GM21447 (cell line): ENCODE measurements at regions not wholly inside any gene's neighbourhood (a gene's known extent, or its start where the extent isn't known, plus 50 kb on each side); places are given as distances from the start of the nearest gene placed in this dataset.
"Not testable (repeated sequence)": the region's sequence is repeated elsewhere in the genome, so short reads cannot be mapped to it uniquely, and the experiment has no call there.

Source experiments
- ATAC-seq: cut with Tn5 transposase; IDR thresholded peaks from one replicate; pipeline ENCODE4 v1.9.1; 2021; ENCODE audit not compliant: unreplicated experiment

DNA sequence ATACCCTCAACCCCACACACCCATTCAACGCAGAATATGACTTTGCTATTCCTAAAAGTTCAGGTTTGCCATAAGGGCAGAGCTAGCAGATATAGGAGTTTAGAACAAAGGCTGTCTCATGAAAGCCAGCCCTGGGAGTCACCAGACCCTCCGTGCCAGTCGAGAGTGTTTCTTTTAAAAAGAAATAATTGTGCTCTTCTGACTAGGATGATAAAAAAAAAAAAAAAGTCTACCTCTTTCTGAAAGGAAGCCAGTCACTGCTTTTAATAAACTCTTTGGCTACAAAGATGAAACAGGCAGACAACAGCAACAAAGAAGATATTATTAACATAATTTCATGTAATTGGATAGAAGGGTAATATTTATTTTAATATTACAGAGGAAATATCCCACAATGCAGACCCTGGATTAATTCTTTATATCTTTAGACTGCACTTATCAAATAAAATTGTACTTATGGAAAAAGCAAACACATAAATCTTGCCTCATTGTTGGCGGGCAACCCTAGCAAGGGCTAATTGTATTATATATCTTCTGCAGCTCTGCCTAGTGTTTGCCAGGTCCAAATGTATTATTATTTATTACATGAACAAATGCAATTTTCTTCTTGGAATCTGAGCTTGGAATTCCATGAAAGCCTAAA lies 277.5 kb upstream of the DYNLRB2 start:
- ATAC-seq: no peak

DNA sequence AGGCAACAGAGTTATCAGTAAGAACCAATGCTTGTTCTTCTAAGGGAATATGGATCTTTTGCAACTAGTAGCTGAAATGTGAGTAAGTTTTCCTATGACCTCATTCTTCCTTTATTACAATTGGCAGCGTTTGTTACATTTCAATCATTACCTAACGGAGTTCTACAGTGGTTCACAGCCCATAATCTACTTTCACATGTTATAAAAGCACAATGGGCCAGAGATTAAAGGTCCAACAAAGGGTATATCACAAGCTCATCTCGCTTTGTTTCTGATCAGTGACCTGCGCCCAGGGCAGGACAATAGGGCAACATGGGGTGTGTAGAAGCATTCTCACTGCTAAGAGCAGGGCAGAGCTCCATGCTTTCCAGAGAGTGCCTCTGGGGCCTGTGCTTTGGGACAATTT lies 279.9 kb upstream of the DYNLRB2 start:
- ATAC-seq: no peak

DNA sequence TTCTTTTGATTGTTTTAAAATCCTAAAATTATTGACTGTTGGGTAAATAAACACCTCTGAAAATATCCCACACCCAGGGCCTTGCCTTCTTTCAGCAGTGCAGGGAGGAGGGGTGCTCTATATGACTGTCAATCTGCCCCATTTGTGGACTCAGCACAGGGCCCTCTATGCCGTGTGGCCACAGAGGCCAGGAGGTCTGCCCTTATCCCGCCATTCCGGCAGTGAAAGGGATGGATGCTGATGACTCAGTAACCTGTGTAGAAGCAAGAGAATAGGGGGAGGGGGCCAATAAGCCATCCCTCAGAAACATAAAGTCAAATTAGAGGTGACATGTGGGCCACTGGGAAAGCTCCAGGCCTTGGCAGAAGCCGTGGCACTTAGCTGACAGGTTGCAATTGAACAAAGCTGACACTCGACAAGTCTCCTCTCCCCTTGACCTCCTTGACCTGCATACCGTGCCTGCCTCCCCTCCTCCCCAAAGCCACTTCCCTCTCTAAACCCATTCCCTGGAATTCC lies 281.4 kb upstream of the DYNLRB2 start:
- ATAC-seq: no peak

DNA sequence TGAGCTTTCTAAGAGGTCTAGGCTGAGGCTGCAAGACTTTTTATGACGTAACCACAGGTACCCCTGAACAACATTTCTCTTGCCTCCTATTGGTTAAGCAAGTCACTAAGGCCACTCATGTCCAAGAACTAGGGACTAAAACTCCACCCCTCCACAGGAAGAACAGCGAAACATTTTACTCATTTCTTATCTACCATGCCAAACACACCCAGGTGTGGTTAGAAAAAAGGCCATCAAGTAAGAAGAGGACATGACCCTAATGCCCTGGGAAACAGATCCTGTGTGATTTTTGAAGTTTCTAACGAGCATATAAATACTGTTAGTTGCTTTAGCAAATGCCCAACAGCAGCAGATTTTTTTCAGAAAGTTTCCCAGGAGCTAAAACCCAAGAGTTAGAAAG lies 282.4 kb upstream of the DYNLRB2 start:
- ATAC-seq: no peak

GRCh38 chr16:80254970-80255369 lies 285.8 kb upstream of the DYNLRB2 start:
- ATAC-seq: no peak

GRCh38 chr16:80253741-80254140 lies 287.1 kb upstream of the DYNLRB2 start:
- no peak for ATAC-seq

DNA sequence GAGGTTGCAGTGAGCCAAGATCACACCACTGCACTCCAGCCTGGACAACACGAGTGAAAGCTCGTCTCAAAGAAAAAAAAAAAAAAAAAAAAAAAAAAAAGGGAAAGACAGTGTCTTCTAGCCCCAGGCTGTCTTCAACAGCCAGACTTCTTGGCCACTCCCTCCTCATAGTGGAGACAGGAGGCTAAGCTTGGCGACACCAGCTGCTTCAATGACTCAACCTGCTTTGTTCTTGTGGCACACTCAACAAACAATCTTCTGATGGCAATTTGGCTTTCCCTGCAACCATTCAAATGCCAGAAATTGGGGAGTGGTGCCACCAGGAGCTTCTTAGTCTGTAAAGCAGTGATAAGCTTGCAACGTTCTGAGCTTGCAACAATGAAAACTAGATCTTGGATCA lies 290.4 kb upstream of the DYNLRB2 start:
- no peak for ATAC-seq

DNA sequence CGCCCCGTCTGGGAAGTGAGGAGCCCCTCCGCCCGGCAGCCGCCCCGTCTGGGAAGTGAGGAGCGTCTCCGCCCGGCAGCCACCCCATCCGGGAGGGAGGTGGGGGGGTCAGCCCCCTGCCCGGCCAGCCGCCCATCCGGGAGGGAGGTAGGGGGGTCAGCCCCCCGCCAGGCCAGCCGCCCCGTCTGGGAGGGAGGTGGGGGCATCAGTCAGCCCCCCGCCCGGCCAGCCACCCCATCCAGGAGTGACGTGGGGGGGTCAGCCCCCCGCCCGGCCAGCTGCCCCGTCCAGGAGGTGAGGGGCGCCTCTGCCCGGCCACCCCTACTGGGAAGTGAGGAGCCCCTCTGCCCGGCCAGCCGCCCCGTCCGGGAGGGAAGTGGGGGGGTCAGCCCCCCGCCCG lies 297.5 kb upstream of the DYNLRB2 start:
- ATAC-seq: not testable (repeated sequence)

DNA sequence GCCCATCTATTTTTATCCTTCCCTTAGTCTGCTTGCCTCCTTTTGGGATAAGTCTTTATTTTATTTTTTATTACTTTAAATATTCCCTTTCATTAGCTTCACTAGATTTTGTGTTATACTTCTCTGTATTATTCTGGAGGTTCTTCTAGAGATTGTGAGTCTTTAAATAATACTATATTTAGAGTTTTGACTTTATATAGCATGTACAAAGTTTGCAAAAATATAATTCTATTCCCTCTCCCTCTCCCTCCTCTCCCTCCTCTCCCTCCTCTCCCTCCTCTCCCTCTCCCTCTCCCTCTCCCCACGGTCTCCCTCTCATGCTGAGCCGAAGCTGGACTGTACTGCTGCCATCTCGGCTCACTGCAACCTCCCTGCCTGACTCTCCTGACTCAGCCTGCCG lies 298.5 kb upstream of the DYNLRB2 start:
- ATAC-seq: not testable (repeated sequence)

- ATAC-seq: no peak
Observed at GRCh38 chr16:80233097-80233835, 307.5 kb upstream of the DYNLRB2 start.

- peak; percentile 92 for ATAC-seq
Observed at GRCh38 chr16:80231888-80232287, 308.9 kb upstream of the DYNLRB2 start.

DNA sequence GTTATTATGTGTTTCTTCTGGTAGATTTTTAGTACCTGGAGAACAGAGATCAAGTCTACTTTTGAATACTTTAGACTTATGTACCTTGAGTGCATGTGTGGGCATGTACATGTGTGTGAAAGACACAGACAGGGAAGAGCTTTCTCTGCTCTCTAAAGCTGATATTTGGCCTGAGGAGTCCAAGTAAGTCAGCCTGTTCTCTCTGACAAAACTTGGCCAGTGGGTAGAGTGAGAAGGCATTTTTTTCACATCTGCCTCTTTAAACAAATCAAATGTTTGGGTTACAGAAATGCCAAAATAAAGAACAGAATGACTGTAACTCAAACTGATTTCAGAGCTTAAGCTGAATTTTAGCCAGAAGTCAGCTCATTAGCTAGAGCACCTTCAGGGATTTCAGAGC lies 309.7 kb upstream of the DYNLRB2 start:
- no peak for ATAC-seq

GRCh38 chr16:80230328-80231120 lies 310.3 kb upstream of the DYNLRB2 start:
- ATAC-seq: no peak

DNA sequence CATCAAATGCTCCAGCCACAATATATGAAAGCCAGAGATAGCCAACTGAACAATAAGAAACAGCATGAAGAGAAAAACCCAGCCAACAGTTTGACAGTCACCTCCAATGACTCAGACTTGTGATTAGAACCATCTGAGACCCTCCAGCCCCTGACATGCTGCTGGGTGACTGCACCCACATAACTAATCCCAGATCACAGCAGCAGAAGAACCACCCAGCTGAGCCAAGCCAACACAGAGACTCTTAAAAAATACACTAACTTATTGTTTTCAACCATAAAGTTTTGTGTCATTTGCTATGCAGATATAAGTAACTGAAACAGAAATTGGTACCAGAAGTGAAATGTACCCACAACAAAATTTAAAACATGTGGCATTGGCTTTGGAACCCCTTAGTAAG lies 314.3 kb upstream of the DYNLRB2 start:
- ATAC-seq: no peak

- ATAC-seq: no peak
Observed at GRCh38 chr16:80210787-80211186, 330.0 kb upstream of the DYNLRB2 start.

DNA sequence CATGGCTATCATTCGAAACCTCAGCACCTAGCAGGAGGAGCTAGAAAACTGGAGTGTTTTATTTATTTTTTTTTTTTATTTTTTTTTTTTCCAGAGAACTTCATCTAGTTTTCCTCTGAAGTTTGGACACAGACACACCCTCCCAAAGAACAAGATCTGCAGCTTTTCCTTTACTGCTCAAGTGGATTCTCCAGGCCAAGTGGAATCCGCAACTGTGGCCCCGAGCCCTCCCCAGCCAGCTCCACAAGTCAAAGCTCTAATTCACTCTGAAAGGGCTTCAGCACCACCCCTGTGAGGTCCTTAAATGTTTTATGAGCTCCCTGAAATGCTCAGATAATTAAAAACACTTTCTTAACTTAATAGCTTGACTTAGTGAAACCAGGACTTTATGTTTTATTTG lies 332.1 kb upstream of the DYNLRB2 start:
- ATAC-seq: no peak

DNA sequence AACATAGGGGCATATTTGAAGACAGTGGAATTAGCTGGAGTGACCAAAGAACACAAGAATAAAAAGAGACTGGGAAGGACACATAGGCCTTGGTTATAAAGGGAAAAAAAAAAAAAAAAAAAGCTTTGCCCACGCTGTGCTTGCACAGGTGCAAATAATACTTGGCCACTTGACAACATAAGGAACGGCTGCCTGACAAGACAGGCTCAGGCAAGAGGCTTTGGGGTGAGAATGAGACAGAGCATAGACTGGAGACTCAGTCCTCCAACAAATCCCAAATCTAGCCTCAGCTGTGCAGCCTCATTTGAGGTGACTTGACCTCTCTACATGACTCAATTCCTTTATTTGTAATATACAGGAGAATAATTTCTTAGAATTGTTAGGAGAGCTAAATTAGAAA lies 332.8 kb upstream of the DYNLRB2 start:
- ATAC-seq: no peak

- no peak for ATAC-seq
Observed at GRCh38 chr16:80203821-80204220, 337.0 kb upstream of the DYNLRB2 start.

DNA sequence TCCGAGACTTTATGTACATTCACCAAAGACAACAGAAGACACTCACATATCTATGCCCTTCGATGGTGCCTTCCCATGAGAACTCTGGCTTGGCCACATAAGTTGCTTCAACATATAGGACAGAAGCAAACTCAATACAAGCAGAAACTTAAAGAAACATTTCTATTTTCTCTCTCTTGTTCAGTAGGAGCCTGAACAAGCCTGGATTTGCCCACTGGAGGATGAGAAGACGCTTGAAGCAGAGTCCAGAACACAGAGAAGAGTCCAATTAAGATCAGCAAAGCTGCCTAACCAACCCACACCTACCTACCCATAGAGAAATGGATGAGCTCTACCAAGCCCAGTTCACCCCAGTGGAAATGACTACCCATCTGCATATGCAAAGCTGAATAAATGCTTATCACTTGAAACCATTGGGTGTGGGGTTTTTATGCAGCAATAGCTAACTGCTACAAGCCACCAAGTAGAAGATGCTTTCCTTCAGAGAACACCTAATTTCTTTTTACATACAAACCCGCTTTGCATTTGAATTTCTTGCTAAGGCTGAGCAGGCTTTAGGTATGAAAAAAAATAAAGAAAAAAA lies 337.9 kb upstream of the DYNLRB2 start:
- no peak for ATAC-seq

DNA sequence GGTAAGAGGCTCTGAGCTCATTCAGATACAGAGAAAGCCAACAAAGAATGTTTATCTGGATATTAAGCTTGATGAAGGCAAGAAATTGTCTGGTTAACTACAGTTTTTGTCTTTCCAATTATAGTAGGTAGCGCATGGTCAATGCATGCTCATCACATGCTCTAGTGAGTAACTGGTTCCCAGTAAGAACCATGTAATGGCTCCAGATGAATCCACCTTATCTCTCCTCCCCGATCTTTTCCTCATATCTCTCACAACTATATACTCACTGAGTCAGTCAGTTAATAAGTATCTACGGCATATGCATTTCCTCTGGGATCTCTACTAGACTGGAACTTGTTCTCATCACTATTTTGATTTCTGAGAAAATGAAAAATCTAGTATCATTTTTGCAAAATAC lies 340.7 kb upstream of the DYNLRB2 start:
- no peak for ATAC-seq

GRCh38 chr16:80199614-80200013 lies 341.2 kb upstream of the DYNLRB2 start:
- ATAC-seq: no peak
